ENCODE measurements at regions not wholly inside any gene's neighbourhood (a gene's known extent, or its start where the extent isn't known, plus 50 kb on each side); places are given as distances from the start of the nearest gene placed in this dataset.
"Not testable (repeated sequence)": the region's sequence is repeated elsewhere in the genome, so short reads cannot be mapped to it uniquely, and the experiment has no call there.

GRCh38 chr5:111931655-111932054 is 174.7 kb upstream of the NREP start:
- Mint-ChIP-seq H3K9me3 (no peaks in the 10 kb centered on the region), H3K4me1 (ENCODE audit: low read depth) (no peaks in the 10 kb centered on the region), H3K27ac (no peak overlapping the region), H3K4me3 (no peak overlapping the region), H3K27me3 (peaks cover 3% of the 10 kb centered on the region), H3K36me3 (ENCODE audit: low read depth) (no peaks in the 10 kb centered on the region)

GRCh38 chr5:111930905-111931461 is 174.0 kb upstream of the NREP start:
- no peak overlapping the region for H3K4me3 Mint-ChIP-seq
- no peaks in the 10 kb centered on the region for H3K4me1 Mint-ChIP-seq (ENCODE audit: low read depth)
- H3K27ac Mint-ChIP-seq, result no peak overlapping the region
- no peaks in the 10 kb centered on the region for H3K9me3 Mint-ChIP-seq
- H3K36me3 Mint-ChIP-seq (ENCODE audit: low read depth), result no peaks in the 10 kb centered on the region
- peaks cover 4% of the 10 kb centered on the region for H3K27me3 Mint-ChIP-seq

GRCh38 chr5:111930449-111930848 is 173.5 kb upstream of the NREP start:
- H3K27me3 Mint-ChIP-seq, result peaks cover 6% of the 10 kb centered on the region
- no peaks in the 10 kb centered on the region for H3K4me1 Mint-ChIP-seq (ENCODE audit: low read depth)
- no peaks in the 10 kb centered on the region for H3K9me3 Mint-ChIP-seq
- no peaks in the 10 kb centered on the region for H3K36me3 Mint-ChIP-seq (ENCODE audit: low read depth)
- H3K27ac Mint-ChIP-seq, result no peak overlapping the region
- H3K4me3 Mint-ChIP-seq, result no peak overlapping the region

GRCh38 chr5:111929867-111930266 is 172.9 kb upstream of the NREP start:
- no peak overlapping the region for H3K4me3 Mint-ChIP-seq
- H3K27me3 Mint-ChIP-seq, result peaks cover 6% of the 10 kb centered on the region
- no peaks in the 10 kb centered on the region for H3K9me3 Mint-ChIP-seq
- H3K4me1 Mint-ChIP-seq (ENCODE audit: low read depth), result no peaks in the 10 kb centered on the region
- H3K27ac Mint-ChIP-seq, result no peak overlapping the region
- H3K36me3 Mint-ChIP-seq (ENCODE audit: low read depth), result no peaks in the 10 kb centered on the region

- Mint-ChIP-seq H3K4me1 (ENCODE audit: low read depth) (no peaks in the 10 kb centered on the region), H3K9me3 (no peaks in the 10 kb centered on the region), H3K27me3 (peaks cover 6% of the 10 kb centered on the region), H3K27ac (no peak overlapping the region), H3K36me3 (ENCODE audit: low read depth) (no peaks in the 10 kb centered on the region), H3K4me3 (no peak overlapping the region)
These were observed 172.3 kb upstream of the NREP start for GRCh38 chr5:111929261-111929660.

- no peak overlapping the region for H3K4me3 Mint-ChIP-seq
- H3K27ac Mint-ChIP-seq, result no peak overlapping the region
- no peaks in the 10 kb centered on the region for H3K4me1 Mint-ChIP-seq (ENCODE audit: low read depth)
- H3K36me3 Mint-ChIP-seq (ENCODE audit: low read depth), result no peaks in the 10 kb centered on the region
- peaks cover 6% of the 10 kb centered on the region for H3K27me3 Mint-ChIP-seq
- no peaks in the 10 kb centered on the region for H3K9me3 Mint-ChIP-seq
These were observed 171.5 kb upstream of the NREP start for GRCh38 chr5:111928511-111928910.

- Mint-ChIP-seq H3K27ac (no peak overlapping the region), H3K4me3 (no peak overlapping the region), H3K36me3 (ENCODE audit: low read depth) (no peaks in the 10 kb centered on the region), H3K4me1 (ENCODE audit: low read depth) (no peaks in the 10 kb centered on the region), H3K9me3 (no peaks in the 10 kb centered on the region), H3K27me3 (peaks cover 6% of the 10 kb centered on the region)
These were observed 170.2 kb upstream of the NREP start for GRCh38 chr5:111927191-111927590.

GRCh38 chr5:111926026-111926425 is 169.0 kb upstream of the NREP start:
- no peaks in the 10 kb centered on the region for H3K9me3 Mint-ChIP-seq
- no peak overlapping the region for H3K27ac Mint-ChIP-seq
- no peaks in the 10 kb centered on the region for H3K4me1 Mint-ChIP-seq (ENCODE audit: low read depth)
- H3K27me3 Mint-ChIP-seq, result peaks cover 6% of the 10 kb centered on the region
- no peak overlapping the region for H3K4me3 Mint-ChIP-seq
- no peaks in the 10 kb centered on the region for H3K36me3 Mint-ChIP-seq (ENCODE audit: low read depth)

- H3K9me3 Mint-ChIP-seq, result no peaks in the 10 kb centered on the region
- H3K36me3 Mint-ChIP-seq (ENCODE audit: low read depth), result no peaks in the 10 kb centered on the region
- H3K27me3 Mint-ChIP-seq, result peaks cover 6% of the 10 kb centered on the region
- no peaks in the 10 kb centered on the region for H3K4me1 Mint-ChIP-seq (ENCODE audit: low read depth)
- H3K4me3 Mint-ChIP-seq, result no peak overlapping the region
- no peak overlapping the region for H3K27ac Mint-ChIP-seq
These were observed 165.3 kb upstream of the NREP start for GRCh38 chr5:111922344-111922743.

- not testable (repeated sequence) for H3K9me3 Mint-ChIP-seq; H3K27ac Mint-ChIP-seq; H3K4me1 Mint-ChIP-seq (ENCODE audit: low read depth); H3K4me3 Mint-ChIP-seq; H3K27me3 Mint-ChIP-seq; H3K36me3 Mint-ChIP-seq (ENCODE audit: low read depth)
These were observed 164.7 kb upstream of the NREP start for GRCh38 chr5:111921691-111922090.

- H3K9me3 Mint-ChIP-seq, result peaks cover 4% of the 10 kb centered on the region
- no peak overlapping the region for H3K4me3 Mint-ChIP-seq
- no peak overlapping the region for H3K27ac Mint-ChIP-seq
- H3K27me3 Mint-ChIP-seq, result peaks cover 4% of the 10 kb centered on the region
- no peaks in the 10 kb centered on the region for H3K36me3 Mint-ChIP-seq (ENCODE audit: low read depth)
- no peaks in the 10 kb centered on the region for H3K4me1 Mint-ChIP-seq (ENCODE audit: low read depth)
These were observed 158.1 kb upstream of the NREP start for GRCh38 chr5:111914966-111915636.

GRCh38 chr5:111902436-111902835 is 145.4 kb upstream of the NREP start:
- Mint-ChIP-seq H3K4me1 (ENCODE audit: low read depth) (no peaks in the 10 kb centered on the region), H3K36me3 (ENCODE audit: low read depth) (no peaks in the 10 kb centered on the region), H3K27me3 (no peaks in the 10 kb centered on the region), H3K27ac (no peak overlapping the region), H3K4me3 (no peak overlapping the region), H3K9me3 (peaks cover 14% of the 10 kb centered on the region)

- peaks cover 14% of the 10 kb centered on the region for H3K9me3 Mint-ChIP-seq
- no peaks in the 10 kb centered on the region for H3K36me3 Mint-ChIP-seq (ENCODE audit: low read depth)
- no peaks in the 10 kb centered on the region for H3K4me1 Mint-ChIP-seq (ENCODE audit: low read depth)
- no peaks in the 10 kb centered on the region for H3K27me3 Mint-ChIP-seq
- no peak overlapping the region for H3K4me3 Mint-ChIP-seq
- no peak overlapping the region for H3K27ac Mint-ChIP-seq
These were observed 144.3 kb upstream of the NREP start for GRCh38 chr5:111901296-111901695.

GRCh38 chr5:111892949-111893348 is 136.0 kb upstream of the NREP start:
- Mint-ChIP-seq H3K4me3 (no peak overlapping the region), H3K27me3 (no peaks in the 10 kb centered on the region), H3K36me3 (ENCODE audit: low read depth) (no peaks in the 10 kb centered on the region), H3K4me1 (ENCODE audit: low read depth) (no peaks in the 10 kb centered on the region), H3K9me3 (peaks cover 9% of the 10 kb centered on the region), H3K27ac (no peak overlapping the region)

- H3K36me3 Mint-ChIP-seq (ENCODE audit: low read depth), result no peaks in the 10 kb centered on the region
- no peaks in the 10 kb centered on the region for H3K4me1 Mint-ChIP-seq (ENCODE audit: low read depth)
- no peaks in the 10 kb centered on the region for H3K27me3 Mint-ChIP-seq
- peaks cover 7% of the 10 kb centered on the region for H3K9me3 Mint-ChIP-seq
- H3K27ac Mint-ChIP-seq, result no peak overlapping the region
- no peak overlapping the region for H3K4me3 Mint-ChIP-seq
These were observed 130.7 kb upstream of the NREP start for GRCh38 chr5:111887706-111888105.

- no peak overlapping the region for H3K27ac Mint-ChIP-seq
- H3K27me3 Mint-ChIP-seq, result no peaks in the 10 kb centered on the region
- H3K36me3 Mint-ChIP-seq (ENCODE audit: low read depth), result no peaks in the 10 kb centered on the region
- H3K4me3 Mint-ChIP-seq, result no peak overlapping the region
- no peaks in the 10 kb centered on the region for H3K4me1 Mint-ChIP-seq (ENCODE audit: low read depth)
- H3K9me3 Mint-ChIP-seq, result no peaks in the 10 kb centered on the region
These were observed 112.7 kb upstream of the NREP start for GRCh38 chr5:111869681-111870080.
